CD14-positive monocyte (primary cell): ENCODE measurements at regions not wholly inside any gene's neighbourhood (a gene's known extent, or its start where the extent isn't known, plus 50 kb on each side); places are given as distances from the start of the nearest gene placed in this dataset.

ENCODE experiments used
- DNase-seq, 3 donors: peaks; one replicate each; pipeline ENCODE4 v3.0.0-alpha.2; 2011 to 2022
- H2AFZ ChIP-seq: 2 replicates; pipeline ENCODE4 v1.6.0; 2012; ENCODE audit warnings: mild to moderate bottlenecking, low read depth, low read length, inconsistent platforms; ENCODE audit not compliant: insufficient read depth, poor library complexity, severe bottlenecking
- H3K27ac ChIP-seq, 2 donors: 1 replicate in 1 of 2; 2 replicates in 1 of 2; pipeline ENCODE4 v1.5.1; 2012 to 2013; ENCODE audit warnings: low read length in 2 of 2, control low read depth in 1 of 2, inconsistent platforms in 1 of 2, low read depth in 1 of 2, mild to moderate bottlenecking in 1 of 2
- H3K27me3 ChIP-seq, 2 donors: one replicate each; pipeline versions ENCODE4 v1.6.0 to v1.6.1; 2011 to 2013; ENCODE audit warnings: low read length in 2 of 2; ENCODE audit not compliant: control insufficient read depth in 2 of 2, insufficient read depth in 2 of 2
- H3K36me3 ChIP-seq, 2 donors: replicated peaks in 1 of 2; 1 replicate in 1 of 2; 2 replicates in 1 of 2; pipeline versions ENCODE4 v1.5.1 to v1.6.1; 2012 to 2013; ENCODE audit warnings: low read length in 2 of 2, control low read depth in 1 of 2, inconsistent platforms in 1 of 2, mild to moderate bottlenecking in 1 of 2; ENCODE audit not compliant: insufficient read depth in 2 of 2, control insufficient read depth in 1 of 2
- H3K4me1 ChIP-seq, 2 donors: 1 replicate in 1 of 2; 2 replicates in 1 of 2; pipeline versions ENCODE4 v1.5.1 to v1.6.1; 2012 to 2013; ENCODE audit warnings: low read length in 2 of 2, control low read depth in 1 of 2, inconsistent platforms in 1 of 2, mild to moderate bottlenecking in 1 of 2, moderate library complexity in 1 of 2; ENCODE audit not compliant: insufficient read depth in 2 of 2, control insufficient read depth in 1 of 2
- H3K4me2 ChIP-seq: replicated peaks from 2 replicates; pipeline ENCODE3; 2012; ENCODE audit warnings: low read length, moderate library complexity, mild to moderate bottlenecking; ENCODE audit not compliant: poor library complexity, severe bottlenecking; ENCODE audit errors: extremely low read depth
- H3K4me3 ChIP-seq, 3 experiments: fragments of 200-600 bp in 1 of 3; sonication (generic) in 1 of 3; replicated peaks in 1 of 3; 1 replicate in 2 of 3; 2 replicates in 1 of 3; pipeline ENCODE4 v1.5.1; 2011 to 2013; ENCODE audit warnings: low read length in 3 of 3, mild to moderate bottlenecking in 3 of 3, control low read depth in 2 of 3, low read depth in 2 of 3, inconsistent platforms in 1 of 3, moderate library complexity in 1 of 3
- H3K79me2 ChIP-seq: 2 replicates; pipeline ENCODE4 v1.6.0; 2012; ENCODE audit warnings: mild to moderate bottlenecking, control low read depth, inconsistent platforms, low read length, moderate library complexity; ENCODE audit not compliant: insufficient read depth
- H3K9ac ChIP-seq: 2 replicates; pipeline ENCODE4 v1.6.0; 2017; ENCODE audit warnings: low read length, mild to moderate bottlenecking; ENCODE audit not compliant: insufficient read depth, poor library complexity, severe bottlenecking
- H3K9me3 ChIP-seq, 2 donors: replicated peaks in 1 of 2; 1 replicate in 1 of 2; 2 replicates in 1 of 2; pipeline versions ENCODE4 v1.5.1 to v1.6.1; 2012 to 2013; ENCODE audit warnings: low read length in 2 of 2, control low read depth in 1 of 2; ENCODE audit not compliant: control insufficient read depth in 1 of 2, insufficient read depth in 1 of 2
- H4K20me1 ChIP-seq: 2 replicates; pipeline ENCODE4 v1.6.0; 2012; ENCODE audit warnings: mild to moderate bottlenecking, low read length, control low read depth, moderate library complexity; ENCODE audit not compliant: insufficient read depth
- H3K27ac Mint-ChIP-seq, 7 donors: one replicate each; pipeline ENCODE4 v1.8.0; 2020; ENCODE audit warnings: mild to moderate bottlenecking in 7 of 7, mixed read lengths in 7 of 7, moderate library complexity in 6 of 7, inconsistent platforms in 2 of 7
- H3K27me3 Mint-ChIP-seq, 3 donors: one replicate each; pipeline ENCODE4 v1.8.0; 2021 to 2022; ENCODE audit warnings: low read depth in 3 of 3, mild to moderate bottlenecking in 3 of 3, mixed read lengths in 3 of 3, moderate library complexity in 3 of 3, inconsistent platforms in 1 of 3
- H3K36me3 Mint-ChIP-seq, 2 donors: one replicate each; pipeline ENCODE4 v1.8.0; 2020; ENCODE audit warnings: mixed read lengths in 2 of 2, inconsistent platforms in 1 of 2, mild to moderate bottlenecking in 1 of 2
- H3K4me1 Mint-ChIP-seq: one replicate; pipeline ENCODE4 v1.8.0; 2020; ENCODE audit warnings: mild to moderate bottlenecking, mixed read lengths
- H3K4me3 Mint-ChIP-seq, 2 donors: one replicate each; pipeline ENCODE4 v1.8.0; 2020; ENCODE audit warnings: mild to moderate bottlenecking in 2 of 2, mixed read lengths in 2 of 2, moderate library complexity in 1 of 2
- H3K9me3 Mint-ChIP-seq, 7 donors: one replicate each; pipeline ENCODE4 v1.8.0; 2020 to 2022; ENCODE audit warnings: mixed read lengths in 7 of 7, mild to moderate bottlenecking in 6 of 7, moderate library complexity in 6 of 7, inconsistent platforms in 2 of 7
- CTCF ChIP-seq: fragments of 200-600 bp; IDR thresholded peaks from one replicate; pipeline ENCODE4 v1.8.0; 2022; ENCODE audit warnings: antibody characterized with exemption, mild to moderate bottlenecking
- WGBS: methylation state at CpG from one replicate; pipeline ENCODE4 v1.1.5; 2013; ENCODE audit warnings: missing lambda C conversion rate; ENCODE audit not compliant: insufficient coverage; 5-methylcytosine and 5-hydroxymethylcytosine counted together
- intact Hi-C, 2 donors: fragments of 100-400 bp; cut with micrococcal nuclease; formaldehyde crosslinking; loops; one replicate each; pipeline versions ENCODE4 v1.15.0 to v1.15.1; 2023

- TF ChIP-seq CTCF = no peak
- H3K9me3 ChIP-seq = no peaks in the 10 kb centered on the region
Observed at GRCh38 chr5:14936588-14936987, 65.0 kb upstream of the ANKH start.

GRCh38 chr5:14935341-14935740, 63.8 kb upstream of the ANKH start:
- H3K36me3 ChIP-seq = no peaks in the 10 kb centered on the region
- H3K27me3 ChIP-seq = no peaks in the 10 kb centered on the region
- no peak overlapping the region for H3K4me3 ChIP-seq
- Mint-ChIP-seq H3K4me1 (peaks cover 27% of the 10 kb centered on the region), H3K27ac (peak overlapping the region in 5 of 7 donors; percentile 14 to 90 (median 64)), H3K36me3 (no peaks in the 10 kb centered on the region), H3K4me3 (no peak overlapping the region), H3K27me3 (peaks cover 0 to 1% (median 0%) of the 10 kb centered on the region in 3 donors), H3K9me3 (peaks cover 0 to 4% (median 0%) of the 10 kb centered on the region in 7 donors)
- H3K4me1 ChIP-seq = peaks cover 15 to 31% of the 10 kb centered on the region in 2 donors
- H3K9ac ChIP-seq = no peak overlapping the region
- DNase-seq = peak in 2 of 3 donors; percentile 10 to 32
- intact Hi-C loops = no loop called here
- H4K20me1 ChIP-seq = no peaks in the 10 kb centered on the region
- no peaks in the 10 kb centered on the region for H3K79me2 ChIP-seq
- no CpG with 5 or more reads among the region's 3 CpGs for WGBS
- no peak overlapping the region for H2AFZ ChIP-seq
- TF ChIP-seq CTCF = no peak
- H3K27ac ChIP-seq = no peak overlapping the region
- H3K4me2 ChIP-seq = no peak overlapping the region
- H3K9me3 ChIP-seq = no peaks in the 10 kb centered on the region

More at GRCh38 chr5:14936588-14936987, 65.0 kb upstream of the ANKH start:
- no peak overlapping the region for H3K9ac ChIP-seq
- peaks cover 0 to 2% of the 10 kb centered on the region in 2 donors for H3K27me3 ChIP-seq
- Mint-ChIP-seq H3K27me3 (peaks cover 0 to 1% (median 1%) of the 10 kb centered on the region in 3 donors), H3K36me3 (no peaks in the 10 kb centered on the region), H3K9me3 (peaks cover 0 to 5% (median 0%) of the 10 kb centered on the region in 7 donors), H3K27ac (peak overlapping the region in 4 of 7 donors; percentile 7 to 87 (median 47)), H3K4me3 (peak overlapping the region in 1 of 2 donors; percentile 51), H3K4me1 (peaks cover 27% of the 10 kb centered on the region)
- H3K4me1 ChIP-seq = peaks cover 15 to 31% of the 10 kb centered on the region in 2 donors
- DNase-seq = no peak
- no peak overlapping the region for H2AFZ ChIP-seq
- intact Hi-C loops = no loop called here
- no peaks in the 10 kb centered on the region for H3K79me2 ChIP-seq
- WGBS = no CpG with 5 or more reads among the region's 2 CpGs
- H3K4me2 ChIP-seq = peak overlapping the region; percentile 57
- H3K4me3 ChIP-seq = peak overlapping the region in 1 of 3 experiments; percentile 45
- H3K27ac ChIP-seq = peak overlapping the region in 1 of 2 donors; percentile 66
- H3K36me3 ChIP-seq = no peaks in the 10 kb centered on the region
- no peaks in the 10 kb centered on the region for H4K20me1 ChIP-seq
